WTC11 (cell line): ENCODE measurements at regions not wholly inside any gene's neighbourhood (a gene's known extent, or its start where the extent isn't known, plus 50 kb on each side); places are given as distances from the start of the nearest gene placed in this dataset.

ENCODE experiments used
- ATAC-seq: fragments of 200-7000 bp; cut with Tn5 transposase; 2 replicates; pipeline ENCODE4 v1.10.0; 2021; ENCODE audit warnings: mild to moderate bottlenecking, moderate library complexity
- CTCF ChIA-PET: fragments of 300-600 bp; sonication (Branson Sonifier 250); formaldehyde crosslinking; loops from one replicate; lab custom pipeline; 2021; ENCODE audit warnings: antibody characterized with exemption; lab: Charles Lee
- POLR2A ChIA-PET: fragments of 350-600 bp; sonication (Branson Sonifier 250); formaldehyde crosslinking; loops from one replicate; lab custom pipeline; 2021; ENCODE audit warnings: antibody characterized with exemption; lab: Charles Lee
- DNase-seq: peaks from one replicate; pipeline ENCODE4 v3.0.0; 2021; ENCODE audit warnings: low spot score
- H3K27ac Mint-ChIP-seq: 2 replicates; pipeline ENCODE4 v1.8.0; 2021; ENCODE audit warnings: mixed read lengths
- H3K27me3 Mint-ChIP-seq: 2 replicates; pipeline ENCODE4 v1.8.0; 2021; ENCODE audit warnings: low read depth, mild to moderate bottlenecking, moderate library complexity, mixed read lengths
- H3K36me3 Mint-ChIP-seq: 2 replicates; pipeline ENCODE4 v1.8.0; 2021; ENCODE audit warnings: mixed read lengths
- H3K4me1 Mint-ChIP-seq: 2 replicates; pipeline ENCODE4 v1.8.0; 2022; ENCODE audit warnings: mixed read lengths
- H3K4me3 Mint-ChIP-seq: 2 replicates; pipeline ENCODE4 v1.8.0; 2021; ENCODE audit warnings: mild to moderate bottlenecking, moderate library complexity, mixed read lengths
- H3K9me3 Mint-ChIP-seq: 2 replicates; pipeline ENCODE4 v1.8.0; 2021; ENCODE audit warnings: mixed read lengths
- CBFB ChIP-seq: sonication (generic); formaldehyde crosslinking; IDR thresholded peaks from 2 replicates; pipeline ENCODE4 v1.8.1; 2022; ENCODE audit warnings: mild to moderate bottlenecking, low read depth, missing genetic modification reagents
- CREB1 ChIP-seq: sonication (generic); formaldehyde crosslinking; IDR thresholded peaks from 2 replicates; pipeline ENCODE4 v1.8.0; 2023; ENCODE audit warnings: mild to moderate bottlenecking, missing genetic modification reagents
- CTCF ChIP-seq: fragments of 200-600 bp; IDR thresholded peaks from 2 replicates; pipeline ENCODE4 v1.8.0; 2022; ENCODE audit warnings: antibody characterized with exemption
- ETV6 ChIP-seq: sonication (generic); formaldehyde crosslinking; IDR thresholded peaks from 2 replicates; pipeline ENCODE4 v1.8.1; 2022; ENCODE audit warnings: mild to moderate bottlenecking, missing genetic modification reagents
- FOXP1 ChIP-seq: sonication (generic); formaldehyde crosslinking; IDR thresholded peaks from 2 replicates; pipeline ENCODE4 v1.8.0; 2022; ENCODE audit warnings: missing genetic modification reagents, mild to moderate bottlenecking, moderate library complexity, borderline replicate concordance
- MXD4 ChIP-seq: fragments of 250-450 bp; sonication (Bioruptor Pico); IDR thresholded peaks from 2 replicates; pipeline ENCODE4 v1.8.0; 2021; ENCODE audit warnings: mild to moderate bottlenecking, moderate library complexity, borderline replicate concordance
- NFYB ChIP-seq: sonication (generic); formaldehyde crosslinking; conservative IDR thresholded peaks from 2 replicates; pipeline ENCODE4 v1.8.0; 2022; ENCODE audit warnings: low read depth, missing genetic modification reagents
- PRDM15 ChIP-seq: sonication (generic); formaldehyde crosslinking; IDR thresholded peaks from 2 replicates; pipeline ENCODE4 v1.8.0; 2022; ENCODE audit warnings: missing genetic modification reagents
- SMAD3 ChIP-seq: sonication (generic); formaldehyde crosslinking; IDR thresholded peaks from 2 replicates; pipeline ENCODE4 v1.8.0; 2022; ENCODE audit warnings: missing genetic modification reagents, mild to moderate bottlenecking, borderline replicate concordance
- USF1 ChIP-seq: sonication (generic); formaldehyde crosslinking; IDR thresholded peaks from 2 replicates; pipeline ENCODE4 v1.8.0; 2022; ENCODE audit warnings: mild to moderate bottlenecking, missing genetic modification reagents
- ZNF219 ChIP-seq: sonication (generic); formaldehyde crosslinking; IDR thresholded peaks from 2 replicates; pipeline ENCODE4 v1.8.0; 2023; ENCODE audit warnings: missing genetic modification reagents, mild to moderate bottlenecking, borderline replicate concordance
- ZNF232 ChIP-seq: sonication (generic); formaldehyde crosslinking; IDR thresholded peaks from 2 replicates; pipeline ENCODE4 v1.8.0; 2022; ENCODE audit warnings: mild to moderate bottlenecking, missing genetic modification reagents
- TF ChIP-seq, protein P1 (sequence below): sonication (generic); formaldehyde crosslinking; IDR thresholded peaks from 2 replicates; pipeline ENCODE4 v1.8.1; 2023; ENCODE audit warnings: mild to moderate bottlenecking, missing genetic modification reagents, moderate library complexity
- TF ChIP-seq, protein P2 (sequence below): sonication (generic); formaldehyde crosslinking; conservative IDR thresholded peaks from 2 replicates; pipeline ENCODE4 v1.8.1; 2022; ENCODE audit warnings: mild to moderate bottlenecking, missing genetic modification reagents
- TF ChIP-seq, protein P3 (sequence below): sonication (generic); formaldehyde crosslinking; IDR thresholded peaks from 2 replicates; pipeline ENCODE4 v1.8.1; 2022; ENCODE audit warnings: mild to moderate bottlenecking, moderate library complexity, missing genetic modification reagents
- TF ChIP-seq, protein P4 (sequence below): fragments of 250-450 bp; sonication (Bioruptor Pico); IDR thresholded peaks from 2 replicates; pipeline ENCODE4 v1.9.0; 2021; ENCODE audit warnings: moderate library complexity, mild to moderate bottlenecking, inconsistent platforms, borderline replicate concordance

- TF ChIP-seq ETV6 (CRISPR knock-in tag): no peak
- TF ChIP-seq ZNF232 (CRISPR knock-in tag): no peak
- TF ChIP-seq, protein P1, sequence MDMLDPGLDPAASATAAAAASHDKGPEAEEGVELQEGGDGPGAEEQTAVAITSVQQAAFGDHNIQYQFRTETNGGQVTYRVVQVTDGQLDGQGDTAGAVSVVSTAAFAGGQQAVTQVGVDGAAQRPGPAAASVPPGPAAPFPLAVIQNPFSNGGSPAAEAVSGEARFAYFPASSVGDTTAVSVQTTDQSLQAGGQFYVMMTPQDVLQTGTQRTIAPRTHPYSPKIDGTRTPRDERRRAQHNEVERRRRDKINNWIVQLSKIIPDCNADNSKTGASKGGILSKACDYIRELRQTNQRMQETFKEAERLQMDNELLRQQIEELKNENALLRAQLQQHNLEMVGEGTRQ (CRISPR knock-in tag): no peak
- no peak for TF ChIP-seq CREB1 (CRISPR knock-in tag)
- no peak for TF ChIP-seq MXD4 (CRISPR knock-in tag)
Measured at GRCh38 chr2:120473522-120474271, 127.8 kb downstream of the INHBB start (continued).

DNA sequence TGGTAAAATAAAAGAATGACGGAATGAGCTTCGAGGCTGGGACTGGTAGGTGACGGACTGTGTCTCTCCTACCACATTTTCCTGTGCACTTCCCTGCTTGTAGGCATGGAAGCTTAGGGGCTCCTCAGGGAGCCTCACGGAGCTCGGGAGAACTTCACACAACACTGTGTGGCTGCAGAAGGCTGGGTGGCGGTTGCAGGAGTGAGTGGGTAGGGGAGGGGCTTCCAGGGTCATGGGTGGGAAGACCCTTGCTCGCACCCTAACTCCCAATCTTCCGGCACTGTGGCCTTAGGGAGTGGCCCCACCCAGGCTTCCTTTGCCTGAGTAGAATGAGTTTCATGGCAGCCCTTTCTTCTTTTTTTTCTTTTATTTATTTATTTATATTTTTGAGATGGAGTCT is 128.6 kb downstream of the INHBB start:
- Mint-ChIP-seq H3K4me3 (no peak overlapping the region), H3K27me3 (peaks cover 92% of the 10 kb centered on the region), H3K27ac (no peak overlapping the region), H3K4me1 (no peaks in the 10 kb centered on the region), H3K36me3 (no peaks in the 10 kb centered on the region), H3K9me3 (0 out of 2 replicates have a peak, but pooled peaks cover 3% of the 10 kb centered on the region)
- TF ChIP-seq, protein P2, sequence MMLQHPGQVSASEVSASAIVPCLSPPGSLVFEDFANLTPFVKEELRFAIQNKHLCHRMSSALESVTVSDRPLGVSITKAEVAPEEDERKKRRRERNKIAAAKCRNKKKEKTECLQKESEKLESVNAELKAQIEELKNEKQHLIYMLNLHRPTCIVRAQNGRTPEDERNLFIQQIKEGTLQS: no peak
- TF ChIP-seq CBFB (CRISPR knock-in tag): no peak
- TF ChIP-seq, protein P3, sequence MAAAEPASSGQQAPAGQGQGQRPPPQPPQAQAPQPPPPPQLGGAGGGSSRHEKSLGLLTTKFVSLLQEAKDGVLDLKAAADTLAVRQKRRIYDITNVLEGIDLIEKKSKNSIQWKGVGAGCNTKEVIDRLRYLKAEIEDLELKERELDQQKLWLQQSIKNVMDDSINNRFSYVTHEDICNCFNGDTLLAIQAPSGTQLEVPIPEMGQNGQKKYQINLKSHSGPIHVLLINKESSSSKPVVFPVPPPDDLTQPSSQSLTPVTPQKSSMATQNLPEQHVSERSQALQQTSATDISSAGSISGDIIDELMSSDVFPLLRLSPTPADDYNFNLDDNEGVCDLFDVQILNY (CRISPR knock-in tag): no peak
- TF ChIP-seq NFYB (CRISPR knock-in tag): no peak
- TF ChIP-seq FOXP1: no peak
- no peak for TF ChIP-seq ZNF219 (CRISPR knock-in tag)
- no peak for TF ChIP-seq USF1 (CRISPR knock-in tag)
- TF ChIP-seq, protein P4, sequence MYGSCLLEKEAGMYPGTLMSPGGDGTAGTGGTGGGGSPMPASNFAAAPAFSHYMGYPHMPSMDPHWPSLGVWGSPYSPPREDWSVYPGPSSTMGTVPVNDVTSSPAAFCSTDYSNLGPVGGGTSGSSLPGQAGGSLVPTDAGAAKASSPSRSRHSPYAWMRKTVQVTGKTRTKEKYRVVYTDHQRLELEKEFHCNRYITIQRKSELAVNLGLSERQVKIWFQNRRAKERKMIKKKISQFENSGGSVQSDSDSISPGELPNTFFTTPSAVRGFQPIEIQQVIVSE (CRISPR knock-in tag): no peak
- TF ChIP-seq PRDM15 (CRISPR knock-in tag): no peak
- no peak for TF ChIP-seq SMAD3 (CRISPR knock-in tag)
- no peak for TF ChIP-seq CTCF
- POLR2A ChIA-PET: interaction anchor here (0.6 kb wide), 1 partner anchor 119 kb away, joined by 5 read pairs; no protein-coding TSS in a partner anchor
- CTCF ChIA-PET: interaction anchor here (0.8 to 1.4 kb wide), 3 partner anchors 24 to 187 kb away, joined by 3 to 4 read pairs (median 3); no protein-coding TSS in a partner anchor
- DNase-seq: no peak
- no peak for ATAC-seq
